Neural cell (in vitro differentiated cells): ENCODE measurements at regions not wholly inside any gene's neighbourhood (a gene's known extent, or its start where the extent isn't known, plus 50 kb on each side); places are given as distances from the start of the nearest gene placed in this dataset.

Experiments
- EP300 ChIP-seq: fragments of 450-650 bp; conservative IDR thresholded peaks from 2 replicates; pipeline ENCODE4 v1.6.1; 2014; ENCODE audit warnings: antibody characterized with exemption, mild to moderate bottlenecking, moderate library complexity; ENCODE audit not compliant: poor library complexity, severe bottlenecking
- MXI1 ChIP-seq: fragments of 450-650 bp; conservative IDR thresholded peaks from 2 replicates; pipeline ENCODE4 v1.6.1; 2014; ENCODE audit warnings: antibody characterized with exemption, mild to moderate bottlenecking; ENCODE audit not compliant: poor library complexity, severe bottlenecking
- POLR2AphosphoS5 ChIP-seq: IDR thresholded peaks from 2 replicates; pipeline ENCODE4 v1.6.1; 2012
- RAD21 ChIP-seq: fragments of 450-650 bp; conservative IDR thresholded peaks from 2 replicates; pipeline ENCODE4 v1.6.1; 2014; ENCODE audit warnings: antibody characterized with exemption, mild to moderate bottlenecking, moderate library complexity
- SMC3 ChIP-seq: fragments of 450-650 bp; conservative IDR thresholded peaks from 2 replicates; pipeline ENCODE4 v1.6.1; 2014; ENCODE audit warnings: antibody characterized with exemption, mild to moderate bottlenecking, moderate library complexity; ENCODE audit not compliant: poor library complexity
- TAF1 ChIP-seq: IDR thresholded peaks from 2 replicates; pipeline ENCODE4 v1.6.1; 2012; ENCODE audit warnings: low read depth
- TF ChIP-seq, protein P1 (sequence below): fragments of 450-650 bp; IDR thresholded peaks from 2 replicates; pipeline ENCODE4 v1.5.1; 2014; ENCODE audit warnings: antibody characterized with exemption, mild to moderate bottlenecking, moderate library complexity; ENCODE audit not compliant: poor library complexity, severe bottlenecking
- TF ChIP-seq, protein P2 (sequence below): IDR thresholded peaks from 2 replicates; pipeline ENCODE4 v1.6.1; 2012; ENCODE audit warnings: borderline replicate concordance

DNA sequence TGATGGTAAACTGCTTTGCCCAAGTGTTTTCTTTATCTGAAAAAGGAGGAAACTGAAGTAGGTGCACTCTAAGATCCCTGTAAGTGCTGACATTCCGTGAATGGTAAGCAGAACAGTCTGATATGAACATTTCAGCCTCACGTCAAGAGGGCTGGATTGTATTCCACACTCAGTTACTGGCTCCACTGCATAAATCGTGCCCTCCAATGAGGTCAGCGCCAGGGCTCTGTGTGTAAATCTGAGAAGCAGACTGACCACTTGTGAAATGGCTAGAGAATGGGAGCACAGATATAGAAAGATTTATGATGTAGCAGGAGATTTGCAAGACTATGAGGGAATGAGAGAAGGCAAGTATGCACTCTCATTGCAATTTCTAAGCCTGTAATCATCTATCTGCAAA, 153.0 kb downstream of the ICOS start:
- TF ChIP-seq RAD21: no peak
- TF ChIP-seq, protein P1, sequence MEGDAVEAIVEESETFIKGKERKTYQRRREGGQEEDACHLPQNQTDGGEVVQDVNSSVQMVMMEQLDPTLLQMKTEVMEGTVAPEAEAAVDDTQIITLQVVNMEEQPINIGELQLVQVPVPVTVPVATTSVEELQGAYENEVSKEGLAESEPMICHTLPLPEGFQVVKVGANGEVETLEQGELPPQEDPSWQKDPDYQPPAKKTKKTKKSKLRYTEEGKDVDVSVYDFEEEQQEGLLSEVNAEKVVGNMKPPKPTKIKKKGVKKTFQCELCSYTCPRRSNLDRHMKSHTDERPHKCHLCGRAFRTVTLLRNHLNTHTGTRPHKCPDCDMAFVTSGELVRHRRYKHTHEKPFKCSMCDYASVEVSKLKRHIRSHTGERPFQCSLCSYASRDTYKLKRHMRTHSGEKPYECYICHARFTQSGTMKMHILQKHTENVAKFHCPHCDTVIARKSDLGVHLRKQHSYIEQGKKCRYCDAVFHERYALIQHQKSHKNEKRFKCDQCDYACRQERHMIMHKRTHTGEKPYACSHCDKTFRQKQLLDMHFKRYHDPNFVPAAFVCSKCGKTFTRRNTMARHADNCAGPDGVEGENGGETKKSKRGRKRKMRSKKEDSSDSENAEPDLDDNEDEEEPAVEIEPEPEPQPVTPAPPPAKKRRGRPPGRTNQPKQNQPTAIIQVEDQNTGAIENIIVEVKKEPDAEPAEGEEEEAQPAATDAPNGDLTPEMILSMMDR: no peak
- TF ChIP-seq, protein P2, sequence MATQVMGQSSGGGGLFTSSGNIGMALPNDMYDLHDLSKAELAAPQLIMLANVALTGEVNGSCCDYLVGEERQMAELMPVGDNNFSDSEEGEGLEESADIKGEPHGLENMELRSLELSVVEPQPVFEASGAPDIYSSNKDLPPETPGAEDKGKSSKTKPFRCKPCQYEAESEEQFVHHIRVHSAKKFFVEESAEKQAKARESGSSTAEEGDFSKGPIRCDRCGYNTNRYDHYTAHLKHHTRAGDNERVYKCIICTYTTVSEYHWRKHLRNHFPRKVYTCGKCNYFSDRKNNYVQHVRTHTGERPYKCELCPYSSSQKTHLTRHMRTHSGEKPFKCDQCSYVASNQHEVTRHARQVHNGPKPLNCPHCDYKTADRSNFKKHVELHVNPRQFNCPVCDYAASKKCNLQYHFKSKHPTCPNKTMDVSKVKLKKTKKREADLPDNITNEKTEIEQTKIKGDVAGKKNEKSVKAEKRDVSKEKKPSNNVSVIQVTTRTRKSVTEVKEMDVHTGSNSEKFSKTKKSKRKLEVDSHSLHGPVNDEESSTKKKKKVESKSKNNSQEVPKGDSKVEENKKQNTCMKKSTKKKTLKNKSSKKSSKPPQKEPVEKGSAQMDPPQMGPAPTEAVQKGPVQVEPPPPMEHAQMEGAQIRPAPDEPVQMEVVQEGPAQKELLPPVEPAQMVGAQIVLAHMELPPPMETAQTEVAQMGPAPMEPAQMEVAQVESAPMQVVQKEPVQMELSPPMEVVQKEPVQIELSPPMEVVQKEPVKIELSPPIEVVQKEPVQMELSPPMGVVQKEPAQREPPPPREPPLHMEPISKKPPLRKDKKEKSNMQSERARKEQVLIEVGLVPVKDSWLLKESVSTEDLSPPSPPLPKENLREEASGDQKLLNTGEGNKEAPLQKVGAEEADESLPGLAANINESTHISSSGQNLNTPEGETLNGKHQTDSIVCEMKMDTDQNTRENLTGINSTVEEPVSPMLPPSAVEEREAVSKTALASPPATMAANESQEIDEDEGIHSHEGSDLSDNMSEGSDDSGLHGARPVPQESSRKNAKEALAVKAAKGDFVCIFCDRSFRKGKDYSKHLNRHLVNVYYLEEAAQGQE: no peak
- TF ChIP-seq POLR2AphosphoS5: no peak
- TF ChIP-seq EP300: no peak
- no peak for TF ChIP-seq TAF1
- TF ChIP-seq SMC3: no peak
- TF ChIP-seq MXI1: no peak
